Endothelial cell of umbilical vein (primary cell): ENCODE measurements at regions not wholly inside any gene's neighbourhood (a gene's known extent, or its start where the extent isn't known, plus 50 kb on each side); places are given as distances from the start of the nearest gene placed in this dataset.

Experiments used
- BruUV-seq: library from RNA; stranded (reverse); fragments of 400-500 nt; replicated peaks from 2 replicates; lab custom pipeline; 2021; lab: Mats Ljungman, UMichigan
- CTCF ChIA-PET: fragments of 300-600, 350-600 bp; sonication (Branson Sonifier 250); formaldehyde crosslinking; loops from one replicate; lab custom pipeline; 2021; ENCODE audit warnings: antibody characterized with exemption, inconsistent platforms; lab: Charles Lee
- POLR2A ChIA-PET: fragments of 300-600, 350-600 bp; sonication (Branson Sonifier 250); formaldehyde crosslinking; loops from one replicate; lab custom pipeline; 2021; ENCODE audit warnings: antibody characterized with exemption, inconsistent platforms; lab: Charles Lee
- DNase-seq: peaks from one replicate; pipeline ENCODE4 v3.0.0-alpha.2; 2011; ENCODE audit warnings: low read depth, low spot score
- FAIRE-seq: peaks from 2 replicates; lab custom pipeline; 2011; peaks lifted over from hg19 to GRCh38; lab: Jason Lieb, UNC
- H2AFZ ChIP-seq: 2 replicates; pipeline ENCODE4 v1.6.0; 2012; ENCODE audit warnings: low read depth, low read length, control low read depth, inconsistent platforms
- H3K27ac ChIP-seq: 2 replicates; pipeline ENCODE4 v1.5.1; 2011; ENCODE audit warnings: low read depth, mild to moderate bottlenecking, control low read depth, low read length, moderate library complexity; ENCODE audit not compliant: insufficient read depth
- H3K27me3 ChIP-seq, 2 experiments: 2 replicates each; pipeline versions ENCODE4 v1.6.0 to v1.6.1; 2011; ENCODE audit warnings: low read length in 2 of 2, mixed read lengths in 1 of 2; ENCODE audit not compliant: control insufficient read depth in 2 of 2, insufficient read depth in 2 of 2
- H3K36me3 ChIP-seq, 2 experiments: 2 replicates in 1 of 2; 3 replicates in 1 of 2; pipeline ENCODE4 v1.5.1; 2011; ENCODE audit warnings: low read length in 2 of 2, mild to moderate bottlenecking in 1 of 2, moderate library complexity in 1 of 2; ENCODE audit not compliant: control insufficient read depth in 2 of 2, insufficient read depth in 2 of 2; ENCODE audit errors: extremely low read depth in 1 of 2
- H3K4me1 ChIP-seq: 3 replicates; pipeline ENCODE4 v1.5.1; 2011; ENCODE audit warnings: mild to moderate bottlenecking, low read length; ENCODE audit not compliant: control insufficient read depth, insufficient read depth; ENCODE audit errors: extremely low read depth
- H3K4me2 ChIP-seq: 2 replicates; pipeline ENCODE4 v1.6.1; 2011; ENCODE audit warnings: low read length, control low read depth, mixed read lengths; ENCODE audit not compliant: insufficient read depth
- H3K4me3 ChIP-seq, 3 experiments: fragments of 200-600 bp in 1 of 3; sonication (generic), shearing (Covaris generic) in 1 of 3; replicated peaks in 1 of 3; 2 replicates each; pipeline ENCODE4 v1.5.1; 2011 to 2016; ENCODE audit warnings: control low read depth in 3 of 3, low read length in 3 of 3, mild to moderate bottlenecking in 2 of 3, inconsistent platforms in 1 of 3, low read depth in 1 of 3, moderate library complexity in 1 of 3; ENCODE audit not compliant: insufficient read depth in 1 of 3
- H3K79me2 ChIP-seq: 2 replicates; pipeline ENCODE4 v1.6.0; 2012; ENCODE audit warnings: low read length, inconsistent platforms; ENCODE audit not compliant: control insufficient read depth, insufficient read depth
- H3K9ac ChIP-seq: replicated peaks from 2 replicates; pipeline ENCODE3; 2011; ENCODE audit warnings: low read length, control low read depth; ENCODE audit not compliant: insufficient read depth; ENCODE audit errors: extremely low read depth
- H3K9me1 ChIP-seq: replicated peaks from 3 replicates; pipeline ENCODE4 v1.6.0; 2011; ENCODE audit warnings: mild to moderate bottlenecking, low read length; ENCODE audit not compliant: control insufficient read depth, insufficient read depth; ENCODE audit errors: extremely low read depth
- H3K9me3 ChIP-seq: replicated peaks from 2 replicates; pipeline ENCODE4 v1.5.1; 2012; ENCODE audit warnings: low read length, inconsistent platforms; ENCODE audit not compliant: control insufficient read depth, insufficient read depth
- H4K20me1 ChIP-seq: replicated peaks from 2 replicates; pipeline ENCODE3; 2011; ENCODE audit warnings: mild to moderate bottlenecking, low read length; ENCODE audit not compliant: control insufficient read depth, insufficient read depth; ENCODE audit errors: extremely low read depth
- EZH2 ChIP-seq: IDR thresholded peaks from 2 replicates; pipeline ENCODE4 v1.6.1; 2012; ENCODE audit warnings: borderline replicate concordance, low read depth, mild to moderate bottlenecking, moderate library complexity, low read length, inconsistent platforms; ENCODE audit not compliant: severe bottlenecking
- GATA2 ChIP-seq: IDR thresholded peaks from 2 replicates; pipeline ENCODE4 v1.7.0; 2011; ENCODE audit warnings: low read depth, mild to moderate bottlenecking, moderate library complexity, mixed read lengths, low read length; ENCODE audit not compliant: insufficient read length, insufficient read depth
- MYC ChIP-seq: IDR thresholded peaks from one replicate; pipeline ENCODE4 v1.6.1; 2011; ENCODE audit warnings: mild to moderate bottlenecking, low read depth, low read length
- POLR2A ChIP-seq: IDR thresholded peaks from 2 replicates; pipeline ENCODE4 v1.6.1; 2012; ENCODE audit warnings: low read depth, mild to moderate bottlenecking, control low read depth, low read length
- POLR2AphosphoS5 ChIP-seq: IDR thresholded peaks from 2 replicates; pipeline ENCODE4 v1.6.1; 2012; ENCODE audit warnings: low read depth, mild to moderate bottlenecking, control low read depth, low read length, moderate library complexity; ENCODE audit not compliant: insufficient read depth
- dilution Hi-C: fragments of 300-500 bp; cut with MboI; formaldehyde crosslinking; loops from one replicate; pipeline ENCODE4 v1.15.0; 2019; ENCODE audit warnings: low sequenced_read_pairs; ENCODE audit not compliant: extremely low pct_ligation_motif_present
- intact Hi-C: fragments of 100-400 bp; cut with micrococcal nuclease; formaldehyde crosslinking; loops from one replicate; pipeline ENCODE4 v1.10.0; 2022
- TF ChIP-seq, protein P1 (sequence below): IDR thresholded peaks from 2 replicates; pipeline ENCODE4 v1.6.1; 2011; ENCODE audit not compliant: insufficient read depth, insufficient read length

DNA sequence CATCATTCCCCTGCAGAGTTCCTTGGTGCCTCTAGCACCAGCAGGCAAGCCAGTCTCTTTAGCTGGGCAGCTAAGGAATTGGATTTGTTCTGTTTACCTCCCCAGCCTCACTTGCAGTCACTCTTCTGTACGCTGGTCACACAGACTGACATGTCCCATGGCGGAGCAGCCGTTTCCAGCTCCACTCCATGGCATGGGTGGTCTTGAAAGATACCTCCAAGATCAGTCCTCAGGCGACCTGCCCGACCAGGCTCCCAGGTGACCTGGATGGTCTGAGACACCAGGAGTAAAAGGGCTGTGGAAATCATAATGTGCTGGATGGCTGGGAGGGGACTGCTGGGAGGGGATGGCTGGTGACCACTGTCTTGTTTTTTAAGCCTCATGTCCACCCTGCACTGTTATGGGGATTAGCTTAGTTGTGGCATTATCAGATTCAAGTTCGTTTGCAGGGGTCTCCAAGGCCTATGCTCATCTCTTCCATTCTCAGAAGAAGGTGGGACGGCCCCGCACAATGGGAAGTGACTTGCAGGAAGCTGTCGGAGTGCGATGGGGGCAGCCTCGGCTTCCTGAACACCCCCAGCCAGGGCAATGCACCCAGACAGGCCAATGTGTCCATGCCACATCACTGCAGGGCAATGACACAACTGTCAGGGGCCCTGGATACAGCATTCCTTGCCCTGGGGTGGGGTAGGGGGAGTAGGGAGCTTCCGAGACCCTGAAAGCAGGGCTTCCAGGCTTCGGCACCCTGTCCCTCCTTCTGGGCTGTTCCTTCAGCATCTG, 156.1 kb upstream of the MYCN start:
- Histone ChIP-seq H3K9me3 (no peaks in the 10 kb centered on the region), H3K79me2 (no peaks in the 10 kb centered on the region), H3K4me3 (no peak overlapping the region), H3K4me2 (no peak overlapping the region), H3K36me3 (no peaks in the 10 kb centered on the region), H3K4me1 (no peaks in the 10 kb centered on the region), H3K27ac (no peak overlapping the region), H3K27me3 (no peaks in the 10 kb centered on the region), H2AFZ (no peak overlapping the region), H4K20me1 (no peaks in the 10 kb centered on the region), H3K9ac (no peak overlapping the region), H3K9me1 (no peaks in the 10 kb centered on the region)
- FAIRE-seq = no peak
- BruUV-seq = no TSS peak
- no peak for DNase-seq
- ChIA-PET POLR2A (no interaction called here), CTCF (no interaction called here)
- dilution Hi-C loops (no loop called here), intact Hi-C loops (no loop called here)
- TF ChIP-seq GATA2 (no peak), POLR2A (no peak), MYC (no peak), POLR2AphosphoS5 (no peak)

DNA sequence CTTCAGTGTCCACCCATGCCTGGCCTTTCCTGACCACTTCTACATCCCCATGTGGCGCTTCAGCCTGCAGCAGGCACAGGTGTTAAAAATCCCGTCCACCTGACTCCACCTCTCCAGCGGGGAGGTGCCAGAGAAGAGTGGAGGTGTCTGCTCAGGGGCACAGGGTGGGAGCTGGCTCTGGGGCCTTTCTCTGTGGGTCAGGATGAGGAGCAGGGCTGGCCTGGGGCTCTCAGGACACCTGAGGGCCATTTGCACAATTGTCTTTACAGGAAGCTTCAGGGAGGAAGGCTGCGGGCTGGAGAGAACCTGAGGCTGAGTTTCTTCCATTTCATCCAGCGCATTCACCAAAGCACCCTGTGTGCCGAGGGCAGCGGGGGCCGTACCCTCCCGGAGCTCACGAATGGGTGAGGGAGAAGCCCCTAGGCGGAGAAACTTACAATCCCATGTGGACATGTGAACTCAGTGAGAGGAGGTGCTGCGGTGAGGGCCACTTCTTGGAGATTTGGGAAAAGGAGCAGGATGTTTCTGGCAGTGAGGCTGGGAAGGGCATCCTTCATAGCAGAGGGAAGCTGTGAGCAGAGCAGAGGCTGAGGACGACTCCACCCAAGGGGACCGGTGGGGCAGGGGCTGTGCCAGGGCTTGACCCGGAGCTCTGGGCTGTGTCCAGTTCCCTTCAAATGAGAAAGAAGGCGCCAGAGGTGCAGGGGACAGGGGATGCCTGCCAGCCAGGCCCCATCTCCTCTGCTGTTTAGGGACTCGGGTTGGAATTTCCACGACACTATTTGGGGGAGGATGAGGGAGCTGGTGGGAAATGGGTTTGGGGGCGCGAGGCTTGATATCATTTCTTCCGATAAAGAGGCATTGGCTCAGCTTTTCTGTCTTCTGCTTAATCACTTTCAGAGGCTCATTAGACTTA, 155.2 kb upstream of the MYCN start:
- Histone ChIP-seq H3K4me1 (no peaks in the 10 kb centered on the region), H3K27ac (no peak overlapping the region), H3K4me3 (no peak overlapping the region), H2AFZ (no peak overlapping the region), H3K4me2 (no peak overlapping the region), H3K79me2 (no peaks in the 10 kb centered on the region), H4K20me1 (no peaks in the 10 kb centered on the region), H3K9ac (no peak overlapping the region), H3K36me3 (no peaks in the 10 kb centered on the region), H3K9me1 (no peaks in the 10 kb centered on the region), H3K27me3 (no peaks in the 10 kb centered on the region), H3K9me3 (no peaks in the 10 kb centered on the region)
- CTCF ChIA-PET = no interaction called here
- POLR2A ChIA-PET = no interaction called here
- no peak for FAIRE-seq
- dilution Hi-C loops (no loop called here), intact Hi-C loops (no loop called here)
- DNase-seq = no peak
- TF ChIP-seq POLR2AphosphoS5 (no peak), POLR2A (no peak), EZH2 (no peak), GATA2 (no peak)
- TF ChIP-seq, protein P1, sequence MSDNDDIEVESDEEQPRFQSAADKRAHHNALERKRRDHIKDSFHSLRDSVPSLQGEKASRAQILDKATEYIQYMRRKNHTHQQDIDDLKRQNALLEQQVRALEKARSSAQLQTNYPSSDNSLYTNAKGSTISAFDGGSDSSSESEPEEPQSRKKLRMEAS = no peak
- no TSS peak for BruUV-seq
